NCI-H345 treated with DMSO at 0.1 percent for 48 hours (cell line): ENCODE measurements at regions not wholly inside any gene's neighbourhood (a gene's known extent, or its start where the extent isn't known, plus 50 kb on each side); places are given as distances from the start of the nearest gene placed in this dataset.
A peak's percentile ranks its signal among the peaks of the same experiment; 100 is the strongest.

Experiments
- DNase-seq: peaks from one replicate; lab custom pipeline; 2025; ENCODE audit not compliant: unreplicated experiment; lab: John Stamatoyannopoulos, UW

DNA sequence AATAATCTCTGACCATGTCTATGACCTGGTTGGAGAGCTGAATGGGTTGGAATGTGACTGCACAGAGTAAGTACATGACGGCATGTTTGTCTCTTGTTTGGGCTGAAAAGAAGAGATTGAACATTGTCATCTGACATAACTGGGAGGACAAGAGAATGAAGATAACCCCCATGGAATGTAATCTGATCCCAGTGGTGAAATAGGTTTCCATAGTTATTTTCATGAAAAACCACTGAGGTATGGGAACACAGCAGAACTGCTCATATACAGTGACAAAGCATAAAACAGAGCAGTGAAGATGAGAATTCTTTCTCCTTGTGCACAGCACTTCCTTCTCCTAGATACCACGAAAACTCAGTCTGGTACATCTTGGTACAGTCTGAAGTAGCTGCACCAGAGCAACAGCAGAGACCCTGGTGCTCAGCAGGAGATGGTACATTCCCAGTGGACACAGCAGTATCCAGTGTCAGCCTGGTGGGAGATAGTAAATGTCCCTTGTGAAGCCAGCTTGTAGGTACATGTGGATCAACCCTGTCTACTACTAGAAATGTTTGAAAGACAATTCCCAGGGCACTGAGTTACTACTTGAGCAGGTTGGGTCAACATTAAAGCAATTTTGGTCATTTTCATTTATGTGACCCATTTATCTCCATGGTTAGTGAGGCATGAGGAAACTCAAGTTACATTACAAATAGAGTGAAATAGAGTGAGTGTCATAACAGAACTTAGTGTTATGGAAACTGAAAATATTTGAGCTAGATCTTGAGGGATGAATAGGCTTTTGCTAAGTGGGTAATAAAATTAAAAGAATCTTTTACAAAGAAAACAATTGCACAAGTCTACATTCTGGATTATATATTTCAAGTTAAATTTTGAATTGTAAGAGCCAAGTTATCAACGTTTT lies 178.3 kb downstream of the SUCNR1 start:
- no peak for DNase-seq

- DNase-seq, result no peak
Observed at GRCh38 chr3:152053866-152054265, 180.4 kb downstream of the SUCNR1 start.

DNA sequence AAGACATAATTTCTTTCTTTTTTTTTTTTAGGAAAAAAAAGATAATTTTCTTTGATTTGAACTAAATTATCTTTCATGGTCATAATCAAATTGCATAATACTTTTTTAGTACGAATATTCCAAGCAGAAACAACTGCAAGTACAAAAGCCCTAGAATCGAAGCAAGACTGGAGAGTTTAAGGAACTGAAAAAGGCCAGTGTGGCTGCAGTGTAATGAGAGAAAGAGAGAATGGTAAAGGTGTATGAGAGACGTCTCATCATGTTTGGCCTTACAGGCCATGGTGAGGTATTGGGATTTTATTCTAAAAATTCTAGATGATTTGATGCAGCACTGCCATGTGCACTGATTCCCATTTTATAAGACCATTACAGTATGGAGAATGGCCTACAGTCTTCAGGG lies 180.9 kb downstream of the SUCNR1 start:
- no peak for DNase-seq

DNA sequence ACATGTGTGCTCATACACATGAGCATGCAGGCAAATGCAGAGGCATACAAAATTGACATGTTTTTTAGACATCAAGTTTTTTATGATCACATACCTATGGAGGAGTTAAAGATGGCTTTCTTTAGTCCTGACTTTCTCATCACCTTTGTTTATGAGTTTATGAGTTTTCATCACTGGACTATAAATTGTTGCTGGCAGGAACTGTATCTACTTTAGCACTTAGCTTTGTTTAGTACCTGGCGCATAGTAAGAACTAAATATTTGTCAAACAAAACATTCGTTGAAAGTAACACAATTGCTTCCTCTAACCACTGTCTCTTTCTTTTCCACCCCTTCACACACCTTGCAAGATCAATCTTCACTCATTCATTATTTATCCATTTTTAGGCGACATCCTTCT lies 182.6 kb downstream of the SUCNR1 start:
- DNase-seq, result no peak

- no peak for DNase-seq
Observed at GRCh38 chr3:152056481-152056880, 183.0 kb downstream of the SUCNR1 start.

GRCh38 chr3:152056987-152057386 lies 183.5 kb downstream of the SUCNR1 start:
- no peak for DNase-seq

DNA sequence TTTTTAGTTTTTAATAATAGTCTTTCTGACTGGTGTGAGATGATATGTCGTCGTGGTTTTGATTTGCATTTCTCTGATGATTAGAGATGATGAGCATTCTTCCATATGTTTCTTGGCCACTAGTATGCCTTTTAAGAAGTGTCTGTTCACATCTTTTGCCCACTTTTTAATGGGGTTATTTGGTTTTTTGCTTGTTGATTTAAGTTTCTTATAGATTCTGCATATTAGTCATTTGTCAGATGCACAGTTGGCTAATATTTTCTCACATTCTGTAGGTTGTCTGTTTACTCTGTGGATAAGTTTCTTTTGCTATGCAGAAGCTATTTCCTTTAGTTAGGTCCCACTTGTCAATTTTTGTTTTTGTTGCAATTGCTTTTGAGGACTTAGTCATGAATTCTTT lies 185.4 kb downstream of the SUCNR1 start:
- no peak for DNase-seq

DNA sequence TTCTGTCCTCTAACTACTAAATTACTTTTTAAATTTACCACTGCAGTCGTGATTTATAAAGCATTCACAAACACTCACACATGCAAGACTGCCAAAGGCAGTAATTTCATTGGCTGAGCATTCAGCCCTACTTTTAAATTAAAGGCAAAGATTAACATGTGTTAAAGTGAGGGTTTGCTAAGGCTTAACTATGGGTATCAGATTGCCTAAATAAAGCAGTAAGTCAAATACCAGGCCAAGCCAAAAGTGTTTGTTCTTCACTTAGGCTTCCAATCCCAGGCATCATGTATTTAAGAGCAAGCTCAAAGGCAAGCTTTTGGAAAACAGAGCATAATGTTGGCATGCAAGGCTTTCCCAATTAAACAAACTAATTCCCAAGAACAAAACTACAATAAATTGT lies 187.3 kb downstream of the SUCNR1 start:
- DNase-seq, result no peak

GRCh38 chr3:152061296-152061695 lies 187.9 kb downstream of the SUCNR1 start:
- DNase-seq, result no peak

GRCh38 chr3:152069871-152070270 lies 196.4 kb downstream of the SUCNR1 start:
- no peak for DNase-seq

GRCh38 chr3:152071315-152071714 lies 197.4 kb upstream of the MBNL1 start:
- DNase-seq, result no peak

DNA sequence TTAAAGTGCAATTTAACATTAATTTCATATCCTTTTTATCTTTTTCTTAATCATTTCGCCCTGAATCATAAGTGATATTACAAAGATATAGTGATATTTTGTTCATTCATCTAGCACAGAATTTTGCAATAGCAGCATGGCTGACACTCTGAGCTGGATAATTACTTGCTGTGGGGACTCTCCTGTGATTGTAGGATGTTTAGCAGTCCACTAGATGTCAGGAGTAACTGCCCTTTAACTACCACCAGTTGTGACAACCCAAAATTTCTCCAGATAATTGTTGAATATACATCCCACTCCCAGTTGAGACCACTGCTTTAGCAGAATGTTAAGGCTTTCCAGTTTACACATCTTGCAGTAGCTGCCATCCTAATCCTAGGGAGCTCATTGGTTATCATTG lies 196.8 kb upstream of the MBNL1 start:
- DNase-seq, result no peak

- DNase-seq, result no peak
Observed at GRCh38 chr3:152073267-152073666, 195.5 kb upstream of the MBNL1 start.

GRCh38 chr3:152076148-152076547 lies 192.6 kb upstream of the MBNL1 start:
- DNase-seq, result no peak

- DNase-seq, result no peak
Observed at GRCh38 chr3:152079980-152080379, 188.7 kb upstream of the MBNL1 start.

DNA sequence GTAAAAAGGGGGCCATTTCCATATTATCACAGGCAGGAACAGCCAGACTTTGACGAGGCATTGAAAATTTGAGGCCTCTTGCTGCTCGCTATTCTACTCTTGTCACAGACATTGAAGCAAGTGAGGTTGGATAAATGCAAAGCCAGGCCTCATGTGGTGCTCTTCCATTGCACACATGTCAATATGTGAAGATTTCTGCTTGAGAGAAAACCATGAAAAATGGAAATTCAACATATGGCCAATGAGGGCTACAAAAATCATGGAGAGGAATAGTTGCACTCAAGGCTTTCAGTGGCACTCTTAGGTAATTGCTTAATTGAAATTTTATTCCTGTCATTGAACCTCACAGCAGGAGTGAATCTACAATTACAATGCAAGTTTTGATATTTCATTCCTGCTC lies 185.6 kb upstream of the MBNL1 start:
- peak; percentile 34 for DNase-seq

- DNase-seq, result no peak
Observed at GRCh38 chr3:152084441-152085158, 184.1 kb upstream of the MBNL1 start.

DNA sequence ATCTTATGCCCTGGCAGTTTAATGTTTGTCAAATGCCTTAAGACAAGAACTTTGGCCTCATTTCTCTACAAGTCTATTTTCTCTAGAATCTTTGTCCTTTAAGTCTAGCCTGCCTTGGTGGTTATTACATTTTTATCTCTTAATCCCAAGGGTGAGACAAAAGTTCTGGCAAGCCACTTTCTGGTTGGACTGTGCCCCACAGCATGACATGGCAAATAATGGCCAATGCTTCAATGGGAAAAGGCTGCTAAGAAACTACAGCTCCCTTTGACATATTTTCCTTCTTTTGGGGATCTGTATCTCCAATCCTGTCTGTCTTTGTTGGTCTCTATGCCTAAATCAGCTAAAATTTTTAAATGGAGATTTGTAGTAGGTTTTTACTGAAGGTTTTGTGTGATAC lies 181.6 kb upstream of the MBNL1 start:
- DNase-seq, result no peak

- DNase-seq, result no peak
Observed at GRCh38 chr3:152089528-152089927, 179.2 kb upstream of the MBNL1 start.

DNA sequence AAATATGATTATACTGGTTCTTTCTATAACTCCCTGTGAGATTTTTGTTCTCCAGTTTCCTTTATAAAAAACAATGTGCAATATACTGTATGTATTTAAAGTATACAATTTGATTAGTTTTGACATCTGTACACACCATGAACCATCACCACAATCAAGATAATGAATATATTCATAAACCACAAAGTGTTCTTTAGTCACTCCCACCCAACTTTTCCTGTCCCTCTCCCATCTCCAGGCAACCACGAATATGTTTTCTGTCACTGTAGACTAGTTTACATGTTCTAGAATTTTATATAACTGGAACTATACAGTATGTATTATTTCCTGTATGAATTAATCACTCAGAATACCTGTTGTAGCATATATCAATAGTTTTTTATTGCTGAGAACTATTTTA lies 177.0 kb upstream of the MBNL1 start:
- no peak for DNase-seq

GRCh38 chr3:152093901-152094300 lies 174.8 kb upstream of the MBNL1 start:
- no peak for DNase-seq

- no peak for DNase-seq
Observed at GRCh38 chr3:152094406-152094805, 174.3 kb upstream of the MBNL1 start.
